Hindlimb muscle (tissue), 1 donor: ENCODE measurements at regions not wholly inside any gene's neighbourhood (a gene's known extent, or its start where the extent isn't known, plus 50 kb on each side); places are given as distances from the start of the nearest gene placed in this dataset.
"Not testable (repeated sequence)": the region's sequence is repeated elsewhere in the genome, so short reads cannot be mapped to it uniquely, and the experiment has no call there.

ENCODE experiments used
- DNase-seq: peaks from one replicate; pipeline ENCODE4 v3.0.0-alpha.2; 2013

DNA sequence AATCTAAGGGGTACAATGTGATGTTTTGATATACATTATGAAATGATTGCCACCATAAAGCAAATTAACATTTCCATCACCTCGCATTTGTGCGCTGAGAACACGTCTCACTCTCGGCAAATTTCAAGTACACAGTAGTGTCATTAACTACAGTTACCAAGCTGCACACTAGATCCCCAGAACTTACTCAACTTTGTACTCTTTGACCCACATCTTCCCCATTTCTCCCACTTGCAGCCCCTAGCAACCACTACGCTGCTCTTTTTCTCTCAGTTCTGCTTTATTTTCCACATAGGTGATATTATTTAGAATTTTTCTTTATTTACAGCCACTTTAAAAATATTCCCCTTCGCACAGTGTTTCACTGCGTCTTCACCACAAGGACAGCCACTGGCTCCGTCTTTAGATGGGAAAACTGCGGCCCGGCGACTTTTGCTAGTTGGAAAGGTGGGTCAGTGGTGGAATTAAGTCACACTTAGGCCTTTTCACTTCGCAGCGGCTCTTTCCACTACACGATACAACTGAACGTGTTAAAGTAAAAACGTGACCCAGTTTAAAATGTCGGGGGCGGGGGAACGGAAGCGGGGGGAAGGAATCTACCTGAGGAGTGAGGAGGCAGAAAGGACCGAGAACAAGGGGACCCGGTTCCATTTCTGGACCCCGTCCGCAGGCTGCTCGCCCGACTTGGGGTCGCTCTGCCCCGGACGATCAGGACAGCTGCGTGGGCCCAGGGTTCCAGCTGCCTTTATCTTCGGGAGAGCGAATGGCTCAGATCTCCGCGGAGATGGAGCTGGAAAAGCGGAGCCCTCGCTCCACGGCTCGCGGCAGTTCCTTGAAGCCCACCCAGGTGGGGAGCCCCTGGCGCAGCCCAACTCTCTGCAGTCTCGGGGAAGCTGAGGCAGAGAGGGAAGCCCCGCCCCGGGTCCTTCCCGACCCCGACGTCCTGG lies 486.1 kb downstream of the UQCRFS1 start:
- no peak for DNase-seq

- no peak for DNase-seq
Observed at GRCh38 chr19:28718909-28719308, 494.0 kb downstream of the UQCRFS1 start.

DNA sequence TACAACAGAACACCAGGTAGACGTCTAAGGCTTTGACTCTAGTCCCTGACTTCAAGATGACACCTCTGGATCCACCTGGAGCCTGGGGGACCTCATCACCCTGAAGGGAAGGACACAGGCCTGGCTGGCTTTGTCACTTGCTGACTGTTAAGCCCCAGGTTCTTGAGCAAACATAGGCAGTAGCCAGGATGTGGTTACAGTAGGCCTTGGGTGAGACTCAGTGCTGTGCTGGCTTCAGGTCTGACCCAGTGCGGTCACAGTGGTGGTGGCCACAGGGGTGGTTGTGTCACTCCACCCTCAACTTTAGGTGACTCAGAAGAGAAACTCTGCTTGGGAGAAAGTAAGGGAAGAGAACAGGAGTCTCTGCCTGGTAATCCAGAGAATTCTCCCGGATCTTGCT lies 497.8 kb downstream of the UQCRFS1 start:
- no peak for DNase-seq

DNA sequence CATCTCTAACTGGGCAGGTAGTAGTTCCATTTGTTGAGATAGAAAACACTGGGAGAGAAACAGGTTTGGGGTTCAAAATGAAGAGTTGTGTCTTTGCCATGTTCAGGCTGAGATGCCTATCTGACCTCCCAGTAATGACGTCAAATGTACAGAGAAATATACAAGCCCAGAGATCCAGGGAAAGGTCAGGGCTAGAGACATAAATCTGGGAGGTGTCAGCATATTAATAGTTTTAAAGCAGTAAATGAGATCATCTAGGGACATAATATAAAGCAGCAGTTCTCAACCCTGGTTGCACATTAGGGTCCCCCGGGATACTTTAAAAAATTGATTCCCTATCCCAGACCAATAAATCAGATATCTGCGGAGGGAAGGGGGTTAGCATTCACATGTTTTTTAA lies 501.5 kb downstream of the UQCRFS1 start:
- no peak for DNase-seq

DNA sequence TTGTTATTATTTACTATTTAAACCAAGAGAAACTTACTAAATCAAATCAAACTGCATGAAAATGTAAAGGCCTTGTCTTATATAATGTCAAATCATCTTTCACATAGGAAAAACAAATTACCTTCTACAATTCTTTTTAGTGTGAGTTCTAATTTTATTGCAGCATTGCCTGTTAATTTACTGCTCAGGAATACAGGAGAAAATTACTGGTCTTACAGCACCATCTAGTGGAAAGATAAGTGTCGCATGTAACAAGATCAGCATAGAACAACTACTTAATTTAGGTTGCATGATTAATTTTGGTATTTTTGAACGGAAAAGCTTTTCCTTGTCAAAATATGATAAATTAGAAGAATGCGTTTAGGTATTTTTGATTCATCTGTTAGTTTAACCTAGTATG lies 502.7 kb downstream of the UQCRFS1 start:
- peak; percentile 42 for DNase-seq

- DNase-seq = no peak
Observed at GRCh38 chr19:28706693-28707092, 506.3 kb downstream of the UQCRFS1 start.

DNA sequence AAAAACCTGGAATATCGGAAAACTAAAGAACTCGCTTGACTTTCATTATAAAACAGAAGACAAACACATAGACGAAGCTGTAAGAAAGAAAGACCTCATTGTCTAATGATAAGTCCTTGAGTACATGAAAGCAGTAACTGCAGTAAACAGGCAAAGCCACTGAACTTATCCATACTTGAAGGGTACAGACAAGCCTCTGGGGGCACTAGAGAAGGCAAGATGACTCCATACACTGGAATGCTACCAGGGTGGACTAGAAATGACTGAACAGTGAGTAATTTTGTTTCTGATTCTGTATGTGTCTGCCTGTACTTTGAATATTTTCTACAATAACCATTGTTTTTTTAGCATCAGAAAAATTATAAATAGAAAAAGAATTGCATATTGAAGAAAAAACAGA lies 507.9 kb downstream of the UQCRFS1 start:
- no peak for DNase-seq

DNA sequence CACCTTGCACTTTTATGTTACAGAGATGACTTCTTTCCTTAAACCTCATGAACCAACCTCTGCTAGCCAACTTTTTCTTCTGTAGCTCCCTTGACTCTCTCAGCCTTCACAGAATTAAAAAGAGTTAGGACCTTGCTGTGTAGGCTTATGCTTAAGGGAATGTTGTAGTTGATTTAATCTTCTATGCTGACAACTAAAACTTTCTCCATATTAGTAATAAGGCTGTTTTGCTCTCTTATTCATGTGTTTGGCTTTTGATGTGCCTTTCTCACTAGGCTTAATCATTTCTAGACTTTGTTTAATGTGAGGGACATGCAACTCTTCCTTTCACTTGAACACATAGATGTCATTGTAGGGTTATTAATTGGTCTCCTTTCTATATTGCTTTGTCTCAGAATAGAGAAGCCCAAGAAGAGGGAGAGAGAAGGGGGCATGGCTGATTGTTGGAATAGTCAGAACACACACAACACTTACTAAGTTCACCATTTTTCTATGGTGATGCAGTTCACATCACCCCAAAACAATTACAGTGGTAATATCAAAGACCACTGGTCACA lies 509.5 kb downstream of the UQCRFS1 start:
- no peak for DNase-seq

- no peak for DNase-seq
Observed at GRCh38 chr19:28701491-28701890, 511.5 kb downstream of the UQCRFS1 start.

DNA sequence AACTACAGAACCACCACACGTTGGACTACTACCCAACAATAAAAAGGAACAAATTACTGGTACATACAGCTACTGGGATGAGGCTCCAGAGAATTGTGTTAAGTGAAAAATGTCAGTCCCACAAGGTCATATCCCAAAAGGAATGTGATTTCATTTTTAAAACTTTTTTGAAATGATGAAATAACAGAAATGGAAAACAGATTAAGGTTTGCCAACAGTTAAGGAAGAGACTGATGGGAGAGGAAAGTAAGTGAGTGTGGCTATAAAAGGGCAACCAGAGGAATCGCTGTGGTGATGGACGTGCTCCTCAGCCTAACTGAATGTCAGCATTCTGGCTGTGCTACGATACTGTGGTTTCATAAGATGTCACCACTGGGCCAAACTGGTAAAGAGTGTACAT lies 512.8 kb downstream of the UQCRFS1 start:
- DNase-seq = no peak

DNA sequence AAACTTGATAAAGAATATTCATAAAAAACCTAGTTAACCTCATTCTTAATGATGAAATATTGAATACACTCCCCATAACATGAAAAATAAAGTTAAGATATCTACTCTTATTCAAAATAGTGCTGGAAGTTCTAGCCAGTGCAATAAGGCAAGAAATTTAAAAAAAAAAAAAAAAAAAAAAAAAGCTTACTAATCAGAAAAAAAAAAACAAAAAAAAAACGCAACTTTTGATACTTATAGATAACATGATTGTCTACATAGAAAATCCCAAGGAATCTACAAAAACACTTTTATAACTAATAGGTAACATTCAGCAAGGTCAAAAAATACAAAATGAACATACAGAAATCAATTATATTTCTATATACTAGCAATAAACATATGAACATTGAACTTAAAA lies 515.6 kb downstream of the UQCRFS1 start:
- no peak for DNase-seq

DNA sequence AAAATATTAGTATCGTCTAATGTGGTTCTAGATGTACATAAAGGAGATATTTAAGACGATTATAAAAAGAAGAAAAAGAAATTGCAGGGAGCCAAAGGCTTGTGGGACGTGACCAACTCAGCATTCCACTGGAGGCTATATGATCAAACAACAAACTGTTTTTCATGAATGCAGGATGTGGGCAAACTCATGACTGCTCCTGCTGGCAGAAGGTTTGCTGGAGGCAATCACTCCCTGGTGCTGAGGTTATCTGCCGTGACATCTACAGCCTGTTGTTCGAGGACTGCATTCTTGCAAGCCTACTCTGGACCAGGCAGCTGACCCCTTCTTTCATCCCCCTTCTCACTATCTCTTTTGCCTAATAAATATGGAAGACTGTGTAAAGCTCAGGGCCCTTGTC lies 518.1 kb downstream of the UQCRFS1 start:
- no peak for DNase-seq

GRCh38 chr19:28691683-28692082 lies 521.3 kb downstream of the UQCRFS1 start:
- DNase-seq = no peak

DNA sequence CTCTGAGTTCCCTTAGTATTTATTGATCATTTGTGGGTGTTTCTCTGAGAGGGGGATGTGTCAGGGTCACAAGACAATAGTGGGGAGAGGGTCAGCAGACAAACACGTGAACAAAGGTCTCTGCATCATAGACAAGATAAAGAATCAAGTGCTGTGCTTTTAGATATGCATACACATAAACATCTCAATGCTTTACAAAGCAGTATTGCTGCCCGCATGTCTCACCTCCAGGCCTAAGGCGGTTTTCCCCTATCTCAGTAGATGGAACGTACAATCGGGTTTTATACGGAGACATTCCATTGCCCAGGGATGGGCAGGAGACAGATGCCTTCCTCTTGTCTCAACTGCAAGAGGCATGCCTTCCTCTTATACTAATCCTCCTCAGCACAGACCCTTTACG lies 523.5 kb downstream of the UQCRFS1 start:
- DNase-seq = not testable (repeated sequence)

- DNase-seq = no peak
Observed at GRCh38 chr19:28687296-28687695, 525.7 kb downstream of the UQCRFS1 start.

GRCh38 chr19:28686756-28687155 lies 526.2 kb downstream of the UQCRFS1 start:
- DNase-seq = no peak

DNA sequence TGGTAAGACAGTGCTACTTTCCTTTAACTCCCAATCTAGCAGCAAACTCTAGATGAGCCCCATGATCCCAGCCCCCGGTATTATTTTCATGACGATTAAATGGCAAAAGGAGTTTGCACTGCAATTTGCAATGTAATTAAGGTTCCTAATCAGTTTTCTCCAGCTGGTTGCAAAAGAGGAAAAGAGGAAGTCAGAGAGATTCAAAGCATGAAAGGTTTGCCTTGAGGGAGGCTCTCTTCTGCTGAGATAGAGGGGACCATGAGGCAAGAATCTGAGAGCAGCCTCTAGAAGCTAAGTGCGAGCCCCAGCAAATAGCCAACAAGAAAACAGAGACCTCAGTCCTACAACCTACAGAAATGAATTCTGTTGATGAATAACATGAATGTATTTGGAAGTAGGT lies 527.1 kb downstream of the UQCRFS1 start:
- DNase-seq = no peak

GRCh38 chr19:28685077-28685476 lies 527.9 kb downstream of the UQCRFS1 start:
- DNase-seq = not testable (repeated sequence)

GRCh38 chr19:28680111-28680510 lies 532.8 kb downstream of the UQCRFS1 start:
- no peak for DNase-seq

- DNase-seq = no peak
Observed at GRCh38 chr19:28670836-28671235, 542.1 kb downstream of the UQCRFS1 start.

DNA sequence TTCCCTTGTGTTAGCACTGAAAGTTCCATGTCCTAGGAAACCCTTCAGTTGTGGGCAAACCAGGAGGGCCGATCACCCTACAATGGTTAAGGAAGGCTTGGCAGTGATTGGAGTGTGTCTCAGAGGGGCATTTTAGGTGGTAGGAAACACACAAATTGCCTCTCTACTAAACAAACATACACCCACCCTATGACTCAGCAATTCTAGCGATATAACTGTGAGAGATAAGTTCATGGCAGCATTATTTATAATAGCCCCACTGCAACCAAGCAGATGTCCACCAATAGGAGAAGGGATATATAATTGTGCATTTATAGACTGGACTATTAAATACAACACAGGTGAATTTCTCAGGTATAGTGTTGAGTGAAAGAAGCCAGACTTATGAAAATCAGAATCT lies 543.1 kb downstream of the UQCRFS1 start:
- DNase-seq = no peak

GRCh38 chr19:28667348-28667977 lies 545.5 kb downstream of the UQCRFS1 start:
- DNase-seq = no peak

- no peak for DNase-seq
Observed at GRCh38 chr19:28665748-28666147, 547.2 kb downstream of the UQCRFS1 start.

GRCh38 chr19:28656644-28657043 lies 556.3 kb downstream of the UQCRFS1 start:
- DNase-seq = no peak
